ENCODE measurements at regions not wholly inside any gene's neighbourhood (a gene's known extent, or its start where the extent isn't known, plus 50 kb on each side); places are given as distances from the start of the nearest gene placed in this dataset.
A peak's percentile ranks its signal among the peaks of the same experiment; 100 is the strongest.

DNA sequence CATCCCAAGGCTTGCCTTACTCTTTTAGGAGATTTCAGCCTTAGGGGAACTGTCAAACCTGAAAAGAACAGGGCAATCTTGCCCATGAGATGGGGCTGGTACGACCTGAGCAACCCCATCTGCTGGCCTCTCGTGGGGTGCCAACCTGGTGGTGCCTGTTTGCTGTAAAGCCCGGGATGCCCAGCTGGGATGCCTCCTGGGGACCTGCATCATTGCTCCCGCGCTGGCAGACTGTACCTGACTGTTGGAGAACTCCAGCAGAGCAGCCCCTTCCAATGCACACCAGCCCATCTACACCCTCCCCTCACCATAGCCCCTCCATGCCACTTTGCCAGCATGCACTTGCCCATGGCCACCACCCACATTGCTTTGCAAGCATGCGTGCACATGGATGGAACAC is 335.7 kb downstream of the RPS29 start:
- Histone ChIP-seq H2BK20ac (ENCODE audit: low read depth, low read length, poor library complexity, severe bottlenecking) (no peak overlapping the region), H4K20me1 (ENCODE audit: control insufficient read depth, insufficient read depth, insufficient read length) (no peaks in the 10 kb centered on the region), H3K4ac (ENCODE audit: low read depth, low read length) (no peak overlapping the region), H2BK15ac (ENCODE audit: low read depth, low read length) (no peak overlapping the region), H4K5ac (ENCODE audit: insufficient read length, low read depth, low read length) (no peak overlapping the region), H3K27ac (ENCODE audit: insufficient read length, low read depth, low read length) (no peak overlapping the region), H3T11ph (ENCODE audit: low read length) (no peak overlapping the region), H3K4me2 (ENCODE audit: insufficient read depth, insufficient read length, low read length) (no peak overlapping the region), H2BK5ac (ENCODE audit: insufficient read length, low read length) (no peak overlapping the region), H3K9me3 (ENCODE audit: control insufficient read depth, low read depth, low read length) (no peaks in the 10 kb centered on the region), H3K23me2 (ENCODE audit: insufficient read length, low read depth, low read length, poor library complexity, severe bottlenecking) (no peaks in the 10 kb centered on the region), H3K56ac (ENCODE audit: insufficient read length, low read depth, low read length) (no peak overlapping the region), H3K79me1 (ENCODE audit: insufficient read depth, low read depth, low read length, poor library complexity, severe bottlenecking) (no peaks in the 10 kb centered on the region), H3K23ac (ENCODE audit: insufficient read length, low read depth, low read length) (no peak overlapping the region), H3K79me2 (ENCODE audit: insufficient read depth, low read length) (no peaks in the 10 kb centered on the region), H3K18ac (ENCODE audit: insufficient read length, low read depth, low read length) (no peak overlapping the region), H3K9ac (ENCODE audit: extremely low read depth, insufficient read length, low read length) (no peak overlapping the region), H3K27me3 (ENCODE audit: insufficient read depth, low read length) (no peaks in the 10 kb centered on the region), H4K8ac (replicated peaks; ENCODE audit: insufficient read length, low read depth, low read length) (no peak overlapping the region), H2BK12ac (ENCODE audit: insufficient read length, low read depth, low read length) (no peak overlapping the region), H2BK120ac (ENCODE audit: low read depth, low read length, poor library complexity, severe bottlenecking) (no peak overlapping the region), H4K91ac (ENCODE audit: insufficient read length, low read depth, low read length) (no peak overlapping the region), H2AK5ac (ENCODE audit: insufficient read length, low read length) (no peak overlapping the region), H3K4me1 (ENCODE audit: insufficient read depth, low read length) (no peaks in the 10 kb centered on the region), H2AFZ (ENCODE audit: low read length) (no peak overlapping the region), H3K14ac (ENCODE audit: insufficient read depth, low read length) (0 out of 2 replicates have a peak overlapping the region, but pooled peaks have one; percentile 1)
- no peak for TF ChIP-seq CTCF (conservative IDR thresholded peaks at IDR 0.05)
- WGBS (ENCODE audit: extremely low coverage, insufficient read length, low lambda C conversion rate): no CpG with 5 or more reads among the region's 6 CpGs
- Mint-ChIP-seq H3K9me3 (peaks cover 3 to 5% of the 10 kb centered on the region in 2 experiments; a peak in 2 of 5 replicates), H3K27me3 (ENCODE audit: low read depth) (no peaks in the 10 kb centered on the region; the same call in 1 of the 2 replicates), H3K27ac (no peak overlapping the region), H3K36me3 (ENCODE audit: insufficient read depth in 1 of 3, low read depth in 3 of 3) (no peaks in the 10 kb centered on the region; a peak in 1 of 7 replicates), H3K4me3 (no peak overlapping the region), H3K4me1 (peaks cover 0 to 3% of the 10 kb centered on the region in 2 experiments; a peak in 1 of 4 replicates)
- DNase-seq: no peak

Data from H9 (cell line).